ENCODE measurements at regions not wholly inside any gene's neighbourhood (a gene's known extent, or its start where the extent isn't known, plus 50 kb on each side); places are given as distances from the start of the nearest gene placed in this dataset.
"Not testable (repeated sequence)": the region's sequence is repeated elsewhere in the genome, so short reads cannot be mapped to it uniquely, and the experiment has no call there.

DNA sequence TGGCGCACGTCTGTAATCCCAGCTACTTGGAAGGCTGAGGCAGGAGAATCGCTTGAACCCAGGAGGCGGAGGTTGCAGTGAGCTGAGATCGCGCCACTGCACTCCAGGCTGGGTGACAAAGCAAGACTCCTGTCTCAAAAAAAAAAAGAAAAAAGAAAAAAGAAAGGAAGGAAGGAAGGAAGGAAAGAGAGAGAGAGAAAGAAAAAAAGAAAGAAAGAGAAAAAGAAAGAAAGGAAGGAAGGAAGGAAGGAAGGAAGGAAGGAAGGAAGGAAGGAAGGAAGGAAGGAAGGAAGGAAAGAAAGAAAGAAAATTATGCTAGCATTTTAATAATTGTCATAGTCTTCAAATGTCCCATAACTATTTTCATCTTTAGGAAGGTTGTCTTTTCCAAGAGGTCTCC lies 198.7 kb downstream of the TBX18 start:
- not testable (repeated sequence) for TF ChIP-seq CTCF (IDR thresholded peaks at IDR 0.05); EP300 (IDR thresholded peaks at IDR 0.05; ENCODE audit: low read depth)
